WTC11 (cell line): ENCODE measurements at regions not wholly inside any gene's neighbourhood (a gene's known extent, or its start where the extent isn't known, plus 50 kb on each side); places are given as distances from the start of the nearest gene placed in this dataset.

ENCODE experiments used
- ATAC-seq: fragments of 200-7000 bp; cut with Tn5 transposase; 2 replicates; pipeline ENCODE4 v1.10.0; 2021; ENCODE audit warnings: mild to moderate bottlenecking, moderate library complexity
- CTCF ChIA-PET: fragments of 300-600 bp; sonication (Branson Sonifier 250); formaldehyde crosslinking; loops from one replicate; lab custom pipeline; 2021; ENCODE audit warnings: antibody characterized with exemption; lab: Charles Lee
- POLR2A ChIA-PET: fragments of 350-600 bp; sonication (Branson Sonifier 250); formaldehyde crosslinking; loops from one replicate; lab custom pipeline; 2021; ENCODE audit warnings: antibody characterized with exemption; lab: Charles Lee
- DNase-seq: peaks from one replicate; pipeline ENCODE4 v3.0.0; 2021; ENCODE audit warnings: low spot score
- H3K27ac Mint-ChIP-seq: 2 replicates; pipeline ENCODE4 v1.8.0; 2021; ENCODE audit warnings: mixed read lengths
- H3K27me3 Mint-ChIP-seq: 2 replicates; pipeline ENCODE4 v1.8.0; 2021; ENCODE audit warnings: low read depth, mild to moderate bottlenecking, moderate library complexity, mixed read lengths
- H3K36me3 Mint-ChIP-seq: 2 replicates; pipeline ENCODE4 v1.8.0; 2021; ENCODE audit warnings: mixed read lengths
- H3K4me1 Mint-ChIP-seq: 2 replicates; pipeline ENCODE4 v1.8.0; 2022; ENCODE audit warnings: mixed read lengths
- H3K4me3 Mint-ChIP-seq: 2 replicates; pipeline ENCODE4 v1.8.0; 2021; ENCODE audit warnings: mild to moderate bottlenecking, moderate library complexity, mixed read lengths
- H3K9me3 Mint-ChIP-seq: 2 replicates; pipeline ENCODE4 v1.8.0; 2021; ENCODE audit warnings: mixed read lengths
- ATF1 ChIP-seq: sonication (generic); formaldehyde crosslinking; IDR thresholded peaks from 2 replicates; pipeline ENCODE4 v1.8.1; 2023; ENCODE audit warnings: mild to moderate bottlenecking, moderate library complexity, missing genetic modification reagents
- ESRRA ChIP-seq: sonication (generic); formaldehyde crosslinking; IDR thresholded peaks from 2 replicates; pipeline ENCODE4 v1.8.1; 2022; ENCODE audit warnings: mild to moderate bottlenecking, missing genetic modification reagents, borderline replicate concordance
- ETV6 ChIP-seq: sonication (generic); formaldehyde crosslinking; IDR thresholded peaks from 2 replicates; pipeline ENCODE4 v1.8.1; 2022; ENCODE audit warnings: mild to moderate bottlenecking, missing genetic modification reagents
- FOXJ3 ChIP-seq: sonication (generic); formaldehyde crosslinking; IDR thresholded peaks from 2 replicates; pipeline ENCODE4 v1.9.0; 2021; ENCODE audit warnings: missing genetic modification reagents, mild to moderate bottlenecking, borderline replicate concordance
- FOXK1 ChIP-seq: sonication (generic); formaldehyde crosslinking; IDR thresholded peaks from 2 replicates; pipeline ENCODE4 v1.8.0; 2022; ENCODE audit warnings: mild to moderate bottlenecking, moderate library complexity, missing genetic modification reagents
- FOXP1 ChIP-seq: sonication (generic); formaldehyde crosslinking; IDR thresholded peaks from 2 replicates; pipeline ENCODE4 v1.8.0; 2022; ENCODE audit warnings: missing genetic modification reagents, mild to moderate bottlenecking, moderate library complexity, borderline replicate concordance
- IRF2 ChIP-seq: sonication (generic); formaldehyde crosslinking; IDR thresholded peaks from 2 replicates; pipeline ENCODE4 v1.8.0; 2022; ENCODE audit warnings: low read depth, missing genetic modification reagents, borderline replicate concordance
- NR2C2 ChIP-seq: sonication (generic); formaldehyde crosslinking; IDR thresholded peaks from 2 replicates; pipeline ENCODE4 v1.8.0; 2022; ENCODE audit warnings: mild to moderate bottlenecking, missing genetic modification reagents
- NR3C1 ChIP-seq: sonication (generic); formaldehyde crosslinking; conservative IDR thresholded peaks from 2 replicates; pipeline ENCODE4 v1.8.1; 2023; ENCODE audit warnings: low read depth, mild to moderate bottlenecking, missing genetic modification reagents
- OVOL2 ChIP-seq: fragments of 250-450 bp; sonication (Bioruptor Pico); IDR thresholded peaks from 2 replicates; pipeline ENCODE4 v1.9.0; 2021; ENCODE audit warnings: mild to moderate bottlenecking, borderline replicate concordance
- SP1 ChIP-seq: sonication (generic); formaldehyde crosslinking; conservative IDR thresholded peaks from 2 replicates; pipeline ENCODE4 v1.8.1; 2022; ENCODE audit warnings: missing genetic modification reagents
- ZNF121 ChIP-seq: sonication (generic); formaldehyde crosslinking; IDR thresholded peaks from 2 replicates; pipeline ENCODE4 v1.8.0; 2023; ENCODE audit warnings: missing genetic modification reagents
- ZNF138 ChIP-seq: sonication (generic); formaldehyde crosslinking; conservative IDR thresholded peaks from 2 replicates; pipeline ENCODE4 v1.8.1; 2022; ENCODE audit warnings: mild to moderate bottlenecking, moderate library complexity, missing genetic modification reagents
- ZNF219 ChIP-seq: sonication (generic); formaldehyde crosslinking; IDR thresholded peaks from 2 replicates; pipeline ENCODE4 v1.8.0; 2023; ENCODE audit warnings: missing genetic modification reagents, mild to moderate bottlenecking, borderline replicate concordance
- ZNF263 ChIP-seq: sonication (generic); formaldehyde crosslinking; IDR thresholded peaks from 2 replicates; pipeline ENCODE4 v1.8.1; 2022; ENCODE audit warnings: low read depth, mild to moderate bottlenecking, moderate library complexity, missing genetic modification reagents
- ZNF671 ChIP-seq: fragments of 250-450 bp; sonication (Bioruptor Pico); IDR thresholded peaks from 2 replicates; pipeline ENCODE4 v1.8.0; 2021; ENCODE audit warnings: mild to moderate bottlenecking
- TF ChIP-seq, protein P1 (sequence below): fragments of 250-450 bp; sonication (Bioruptor Pico); IDR thresholded peaks from 2 replicates; pipeline ENCODE4 v1.9.0; 2021; ENCODE audit warnings: mild to moderate bottlenecking, borderline replicate concordance
- TF ChIP-seq, protein P2 (sequence below): sonication (generic); formaldehyde crosslinking; IDR thresholded peaks from 2 replicates; pipeline ENCODE4 v1.8.1; 2023; ENCODE audit warnings: mild to moderate bottlenecking, moderate library complexity, missing genetic modification reagents
- TF ChIP-seq, protein P3 (sequence below): sonication (generic); formaldehyde crosslinking; IDR thresholded peaks from 2 replicates; pipeline ENCODE4 v1.8.0; 2023; ENCODE audit warnings: mild to moderate bottlenecking, missing genetic modification reagents
- TF ChIP-seq, protein P4 (sequence below): sonication (generic); formaldehyde crosslinking; IDR thresholded peaks from 2 replicates; pipeline ENCODE4 v1.8.0; 2022; ENCODE audit warnings: mild to moderate bottlenecking, missing genetic modification reagents
- TF ChIP-seq, protein P5 (sequence below): fragments of 250-450 bp; sonication (Bioruptor Pico); IDR thresholded peaks from 2 replicates; pipeline ENCODE4 v2.1.2; 2022; ENCODE audit warnings: mild to moderate bottlenecking, moderate library complexity
- TF ChIP-seq, protein P6 (sequence below): sonication (generic); formaldehyde crosslinking; conservative IDR thresholded peaks from 2 replicates; pipeline ENCODE4 v1.8.1; 2022; ENCODE audit warnings: mild to moderate bottlenecking, missing genetic modification reagents

DNA sequence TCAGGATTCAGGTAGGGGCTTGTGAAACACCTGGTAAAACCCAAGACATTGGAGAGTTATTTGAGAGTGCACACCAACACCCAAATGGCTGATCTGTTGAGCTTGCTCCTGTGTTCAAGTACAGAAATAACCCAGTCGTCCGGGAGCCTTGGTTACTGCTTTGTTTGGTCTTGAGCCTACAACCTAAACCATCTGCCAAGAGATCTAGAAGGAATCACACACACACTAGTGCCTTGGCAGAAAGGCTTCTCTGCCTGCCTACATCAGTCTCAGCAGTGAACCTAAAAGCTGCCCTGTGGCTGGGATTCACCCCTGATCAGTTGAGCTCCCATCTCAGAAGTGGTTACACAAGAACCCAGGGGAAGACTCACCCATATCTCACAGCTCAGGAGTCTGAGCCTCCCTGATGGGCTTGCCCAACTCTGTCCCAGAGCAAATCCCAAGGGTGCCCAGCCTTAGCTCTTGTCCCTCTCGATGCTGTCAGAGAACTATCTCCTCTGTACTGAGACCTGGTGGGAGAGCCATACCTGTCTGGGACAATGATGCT is 167.6 kb downstream of the CXCL12 start:
- H3K27ac Mint-ChIP-seq: no peak overlapping the region
- ChIA-PET POLR2A (no interaction called here), CTCF (no interaction called here)
- TF ChIP-seq ATF1 (no peak), OVOL2 (CRISPR knock-in tag) (no peak), NR3C1 (CRISPR knock-in tag) (no peak), ZNF138 (CRISPR knock-in tag) (no peak), ZNF263 (no peak), FOXJ3 (CRISPR knock-in tag) (no peak)
- TF ChIP-seq, protein P1, sequence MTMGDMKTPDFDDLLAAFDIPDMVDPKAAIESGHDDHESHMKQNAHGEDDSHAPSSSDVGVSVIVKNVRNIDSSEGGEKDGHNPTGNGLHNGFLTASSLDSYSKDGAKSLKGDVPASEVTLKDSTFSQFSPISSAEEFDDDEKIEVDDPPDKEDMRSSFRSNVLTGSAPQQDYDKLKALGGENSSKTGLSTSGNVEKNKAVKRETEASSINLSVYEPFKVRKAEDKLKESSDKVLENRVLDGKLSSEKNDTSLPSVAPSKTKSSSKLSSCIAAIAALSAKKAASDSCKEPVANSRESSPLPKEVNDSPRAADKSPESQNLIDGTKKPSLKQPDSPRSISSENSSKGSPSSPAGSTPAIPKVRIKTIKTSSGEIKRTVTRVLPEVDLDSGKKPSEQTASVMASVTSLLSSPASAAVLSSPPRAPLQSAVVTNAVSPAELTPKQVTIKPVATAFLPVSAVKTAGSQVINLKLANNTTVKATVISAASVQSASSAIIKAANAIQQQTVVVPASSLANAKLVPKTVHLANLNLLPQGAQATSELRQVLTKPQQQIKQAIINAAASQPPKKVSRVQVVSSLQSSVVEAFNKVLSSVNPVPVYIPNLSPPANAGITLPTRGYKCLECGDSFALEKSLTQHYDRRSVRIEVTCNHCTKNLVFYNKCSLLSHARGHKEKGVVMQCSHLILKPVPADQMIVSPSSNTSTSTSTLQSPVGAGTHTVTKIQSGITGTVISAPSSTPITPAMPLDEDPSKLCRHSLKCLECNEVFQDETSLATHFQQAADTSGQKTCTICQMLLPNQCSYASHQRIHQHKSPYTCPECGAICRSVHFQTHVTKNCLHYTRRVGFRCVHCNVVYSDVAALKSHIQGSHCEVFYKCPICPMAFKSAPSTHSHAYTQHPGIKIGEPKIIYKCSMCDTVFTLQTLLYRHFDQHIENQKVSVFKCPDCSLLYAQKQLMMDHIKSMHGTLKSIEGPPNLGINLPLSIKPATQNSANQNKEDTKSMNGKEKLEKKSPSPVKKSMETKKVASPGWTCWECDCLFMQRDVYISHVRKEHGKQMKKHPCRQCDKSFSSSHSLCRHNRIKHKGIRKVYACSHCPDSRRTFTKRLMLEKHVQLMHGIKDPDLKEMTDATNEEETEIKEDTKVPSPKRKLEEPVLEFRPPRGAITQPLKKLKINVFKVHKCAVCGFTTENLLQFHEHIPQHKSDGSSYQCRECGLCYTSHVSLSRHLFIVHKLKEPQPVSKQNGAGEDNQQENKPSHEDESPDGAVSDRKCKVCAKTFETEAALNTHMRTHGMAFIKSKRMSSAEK: no peak
- TF ChIP-seq, protein P2, sequence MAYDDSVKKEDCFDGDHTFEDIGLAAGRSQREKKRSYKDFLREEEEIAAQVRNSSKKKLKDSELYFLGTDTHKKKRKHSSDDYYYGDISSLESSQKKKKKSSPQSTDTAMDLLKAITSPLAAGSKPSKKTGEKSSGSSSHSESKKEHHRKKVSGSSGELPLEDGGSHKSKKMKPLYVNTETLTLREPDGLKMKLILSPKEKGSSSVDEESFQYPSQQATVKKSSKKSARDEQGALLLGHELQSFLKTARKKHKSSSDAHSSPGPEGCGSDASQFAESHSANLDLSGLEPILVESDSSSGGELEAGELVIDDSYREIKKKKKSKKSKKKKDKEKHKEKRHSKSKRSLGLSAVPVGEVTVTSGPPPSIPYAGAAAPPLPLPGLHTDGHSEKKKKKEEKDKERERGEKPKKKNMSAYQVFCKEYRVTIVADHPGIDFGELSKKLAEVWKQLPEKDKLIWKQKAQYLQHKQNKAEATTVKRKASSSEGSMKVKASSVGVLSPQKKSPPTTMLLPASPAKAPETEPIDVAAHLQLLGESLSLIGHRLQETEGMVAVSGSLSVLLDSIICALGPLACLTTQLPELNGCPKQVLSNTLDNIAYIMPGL (CRISPR knock-in tag): no peak
- H3K4me3 Mint-ChIP-seq: no peak overlapping the region
- ATAC-seq (no peak), DNase-seq (no peak)
- no peaks in the 10 kb centered on the region for H3K4me1 Mint-ChIP-seq
- H3K9me3 Mint-ChIP-seq: peaks cover 50% of the 10 kb centered on the region
- H3K27me3 Mint-ChIP-seq: no peaks in the 10 kb centered on the region; the same call in 1 of the 2 replicates
- peaks cover 32% of the 10 kb centered on the region for H3K36me3 Mint-ChIP-seq

DNA sequence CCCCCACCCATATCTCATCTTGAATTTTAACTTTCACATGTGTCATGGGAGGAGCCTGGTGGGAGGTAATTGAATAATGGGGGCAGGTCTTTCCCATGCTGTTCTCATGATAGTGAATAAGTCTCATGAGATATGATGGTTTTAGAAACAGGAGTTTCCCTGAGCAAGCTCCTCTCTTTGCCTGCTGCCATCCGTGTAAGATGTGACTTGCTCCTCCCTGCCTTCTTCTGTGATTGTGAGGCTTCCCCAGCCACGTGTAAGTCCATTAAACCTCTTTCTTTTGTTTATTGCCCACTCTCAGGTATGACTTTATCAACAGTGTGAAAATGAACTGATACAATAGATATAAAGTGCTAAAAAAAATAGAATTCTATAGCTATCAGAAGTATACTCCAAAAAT is 168.8 kb downstream of the CXCL12 start:
- ATAC-seq (no peak), DNase-seq (no peak)
- Mint-ChIP-seq H3K4me1 (no peaks in the 10 kb centered on the region; the same call in 1 of the 2 replicates), H3K9me3 (peaks cover 50% of the 10 kb centered on the region), H3K27me3 (no peaks in the 10 kb centered on the region; the same call in 1 of the 2 replicates), H3K4me3 (no peak overlapping the region), H3K27ac (no peak overlapping the region), H3K36me3 (peaks cover 32% of the 10 kb centered on the region)
- ChIA-PET POLR2A (no interaction called here), CTCF (no interaction called here)
- TF ChIP-seq ZNF219 (CRISPR knock-in tag) (no peak), ZNF121 (no peak), NR2C2 (no peak), FOXK1 (CRISPR knock-in tag) (no peak), ETV6 (CRISPR knock-in tag) (no peak), SP1 (no peak), ESRRA (CRISPR knock-in tag) (no peak), ZNF671 (CRISPR knock-in tag) (no peak), IRF2 (CRISPR knock-in tag) (no peak), FOXP1 (no peak)
- TF ChIP-seq, protein P3, sequence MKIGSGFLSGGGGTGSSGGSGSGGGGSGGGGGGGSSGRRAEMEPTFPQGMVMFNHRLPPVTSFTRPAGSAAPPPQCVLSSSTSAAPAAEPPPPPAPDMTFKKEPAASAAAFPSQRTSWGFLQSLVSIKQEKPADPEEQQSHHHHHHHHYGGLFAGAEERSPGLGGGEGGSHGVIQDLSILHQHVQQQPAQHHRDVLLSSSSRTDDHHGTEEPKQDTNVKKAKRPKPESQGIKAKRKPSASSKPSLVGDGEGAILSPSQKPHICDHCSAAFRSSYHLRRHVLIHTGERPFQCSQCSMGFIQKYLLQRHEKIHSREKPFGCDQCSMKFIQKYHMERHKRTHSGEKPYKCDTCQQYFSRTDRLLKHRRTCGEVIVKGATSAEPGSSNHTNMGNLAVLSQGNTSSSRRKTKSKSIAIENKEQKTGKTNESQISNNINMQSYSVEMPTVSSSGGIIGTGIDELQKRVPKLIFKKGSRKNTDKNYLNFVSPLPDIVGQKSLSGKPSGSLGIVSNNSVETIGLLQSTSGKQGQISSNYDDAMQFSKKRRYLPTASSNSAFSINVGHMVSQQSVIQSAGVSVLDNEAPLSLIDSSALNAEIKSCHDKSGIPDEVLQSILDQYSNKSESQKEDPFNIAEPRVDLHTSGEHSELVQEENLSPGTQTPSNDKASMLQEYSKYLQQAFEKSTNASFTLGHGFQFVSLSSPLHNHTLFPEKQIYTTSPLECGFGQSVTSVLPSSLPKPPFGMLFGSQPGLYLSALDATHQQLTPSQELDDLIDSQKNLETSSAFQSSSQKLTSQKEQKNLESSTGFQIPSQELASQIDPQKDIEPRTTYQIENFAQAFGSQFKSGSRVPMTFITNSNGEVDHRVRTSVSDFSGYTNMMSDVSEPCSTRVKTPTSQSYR: no peak
- TF ChIP-seq, protein P4, sequence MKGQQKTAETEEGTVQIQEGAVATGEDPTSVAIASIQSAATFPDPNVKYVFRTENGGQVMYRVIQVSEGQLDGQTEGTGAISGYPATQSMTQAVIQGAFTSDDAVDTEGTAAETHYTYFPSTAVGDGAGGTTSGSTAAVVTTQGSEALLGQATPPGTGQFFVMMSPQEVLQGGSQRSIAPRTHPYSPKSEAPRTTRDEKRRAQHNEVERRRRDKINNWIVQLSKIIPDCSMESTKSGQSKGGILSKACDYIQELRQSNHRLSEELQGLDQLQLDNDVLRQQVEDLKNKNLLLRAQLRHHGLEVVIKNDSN (CRISPR knock-in tag): no peak
- TF ChIP-seq, protein P5, sequence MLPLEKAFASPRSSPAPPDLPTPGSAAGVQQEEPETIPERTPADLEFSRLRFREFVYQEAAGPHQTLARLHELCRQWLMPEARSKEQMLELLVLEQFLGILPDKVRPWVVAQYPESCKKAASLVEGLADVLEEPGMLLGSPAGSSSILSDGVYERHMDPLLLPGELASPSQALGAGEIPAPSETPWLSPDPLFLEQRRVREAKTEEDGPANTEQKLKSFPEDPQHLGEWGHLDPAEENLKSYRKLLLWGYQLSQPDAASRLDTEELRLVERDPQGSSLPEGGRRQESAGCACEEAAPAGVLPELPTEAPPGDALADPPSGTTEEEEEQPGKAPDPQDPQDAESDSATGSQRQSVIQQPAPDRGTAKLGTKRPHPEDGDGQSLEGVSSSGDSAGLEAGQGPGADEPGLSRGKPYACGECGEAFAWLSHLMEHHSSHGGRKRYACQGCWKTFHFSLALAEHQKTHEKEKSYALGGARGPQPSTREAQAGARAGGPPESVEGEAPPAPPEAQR: no peak
- TF ChIP-seq, protein P6, sequence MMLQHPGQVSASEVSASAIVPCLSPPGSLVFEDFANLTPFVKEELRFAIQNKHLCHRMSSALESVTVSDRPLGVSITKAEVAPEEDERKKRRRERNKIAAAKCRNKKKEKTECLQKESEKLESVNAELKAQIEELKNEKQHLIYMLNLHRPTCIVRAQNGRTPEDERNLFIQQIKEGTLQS: no peak
